Medulla oblongata (tissue), 1 donor: ENCODE measurements at regions not wholly inside any gene's neighbourhood (a gene's known extent, or its start where the extent isn't known, plus 50 kb on each side); places are given as distances from the start of the nearest gene placed in this dataset.
A peak's percentile ranks its signal among the peaks of the same experiment; 100 is the strongest.

Experiments used
- DNase-seq: peaks from one replicate; pipeline ENCODE4 v3.0.0-alpha.2; 2015; ENCODE audit errors: extremely low spot score

- DNase-seq = no peak
Observed at GRCh38 chr13:99055281-99055680, 77.4 kb upstream of the DOCK9 start.

GRCh38 chr13:99055735-99056134 lies 77.9 kb upstream of the DOCK9 start:
- peak; percentile 25 for DNase-seq

- no peak for DNase-seq
Observed at GRCh38 chr13:99056381-99057014, 78.6 kb upstream of the DOCK9 start.

- no peak for DNase-seq
Observed at GRCh38 chr13:99057310-99057975, 79.6 kb upstream of the DOCK9 start.

- DNase-seq = no peak
Observed at GRCh38 chr13:99058527-99059495, 80.9 kb upstream of the DOCK9 start.

GRCh38 chr13:99059498-99060075 lies 81.7 kb upstream of the DOCK9 start:
- DNase-seq = no peak

GRCh38 chr13:99061411-99061810 lies 83.5 kb upstream of the DOCK9 start:
- DNase-seq = no peak

GRCh38 chr13:99062593-99062992 lies 84.7 kb upstream of the DOCK9 start:
- DNase-seq = peak; percentile 37

GRCh38 chr13:99063178-99063577 lies 85.3 kb upstream of the DOCK9 start:
- no peak for DNase-seq

GRCh38 chr13:99063952-99064351 lies 86.1 kb upstream of the DOCK9 start:
- no peak for DNase-seq

GRCh38 chr13:99064624-99065234 lies 86.9 kb upstream of the DOCK9 start:
- no peak for DNase-seq

GRCh38 chr13:99065235-99066015 lies 87.6 kb upstream of the DOCK9 start:
- no peak for DNase-seq

- no peak for DNase-seq
Observed at GRCh38 chr13:99066219-99066618, 88.4 kb upstream of the DOCK9 start.

GRCh38 chr13:99067159-99067985 lies 89.5 kb upstream of the DOCK9 start:
- DNase-seq = no peak

- DNase-seq = no peak
Observed at GRCh38 chr13:99071211-99071610, 93.3 kb upstream of the DOCK9 start.

- no peak for DNase-seq
Observed at GRCh38 chr13:99071666-99072065, 93.8 kb upstream of the DOCK9 start.

GRCh38 chr13:99072356-99072755 lies 94.5 kb upstream of the DOCK9 start:
- DNase-seq = no peak

GRCh38 chr13:99072941-99073340 lies 95.1 kb upstream of the DOCK9 start:
- no peak for DNase-seq

- no peak for DNase-seq
Observed at GRCh38 chr13:99074693-99075092, 96.8 kb upstream of the DOCK9 start.
